ENCODE measurements at regions not wholly inside any gene's neighbourhood (a gene's known extent, or its start where the extent isn't known, plus 50 kb on each side); places are given as distances from the start of the nearest gene placed in this dataset.

DNA sequence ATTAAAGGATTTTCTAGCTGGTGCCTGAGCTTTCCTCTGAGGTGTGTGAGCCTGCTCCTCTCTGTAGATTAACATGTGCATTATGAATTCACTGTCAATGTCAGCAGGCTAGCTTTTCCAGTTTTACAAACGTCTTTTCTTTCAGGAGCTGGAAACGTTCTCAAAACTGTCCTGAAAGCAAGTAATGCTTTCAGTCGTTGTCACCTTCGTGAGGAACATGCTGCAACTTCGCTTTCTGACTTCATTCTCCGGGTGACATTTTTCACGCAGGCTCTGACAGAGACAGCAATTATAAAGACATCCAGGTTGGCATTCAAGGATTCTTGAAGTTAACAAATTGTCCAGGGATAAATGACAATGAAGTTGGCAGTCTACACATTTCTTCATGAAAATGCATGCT lies 671.5 kb downstream of the DHX35 start:
- TF ChIP-seq, protein P1, sequence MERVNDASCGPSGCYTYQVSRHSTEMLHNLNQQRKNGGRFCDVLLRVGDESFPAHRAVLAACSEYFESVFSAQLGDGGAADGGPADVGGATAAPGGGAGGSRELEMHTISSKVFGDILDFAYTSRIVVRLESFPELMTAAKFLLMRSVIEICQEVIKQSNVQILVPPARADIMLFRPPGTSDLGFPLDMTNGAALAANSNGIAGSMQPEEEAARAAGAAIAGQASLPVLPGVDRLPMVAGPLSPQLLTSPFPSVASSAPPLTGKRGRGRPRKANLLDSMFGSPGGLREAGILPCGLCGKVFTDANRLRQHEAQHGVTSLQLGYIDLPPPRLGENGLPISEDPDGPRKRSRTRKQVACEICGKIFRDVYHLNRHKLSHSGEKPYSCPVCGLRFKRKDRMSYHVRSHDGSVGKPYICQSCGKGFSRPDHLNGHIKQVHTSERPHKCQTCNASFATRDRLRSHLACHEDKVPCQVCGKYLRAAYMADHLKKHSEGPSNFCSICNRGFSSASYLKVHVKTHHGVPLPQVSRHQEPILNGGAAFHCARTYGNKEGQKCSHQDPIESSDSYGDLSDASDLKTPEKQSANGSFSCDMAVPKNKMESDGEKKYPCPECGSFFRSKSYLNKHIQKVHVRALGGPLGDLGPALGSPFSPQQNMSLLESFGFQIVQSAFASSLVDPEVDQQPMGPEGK (tag by site-specific recombination; IDR thresholded peaks at IDR 0.05): no peak
- no peak for TF ChIP-seq ZNF549 (tag by site-specific recombination; IDR thresholded peaks at IDR 0.05)
- no peak for TF ChIP-seq ZNF248 (tag by site-specific recombination; IDR thresholded peaks at IDR 0.05)

Data from HEK293 (cell line).